Panc1 (cell line): ENCODE measurements at regions not wholly inside any gene's neighbourhood (a gene's known extent, or its start where the extent isn't known, plus 50 kb on each side); places are given as distances from the start of the nearest gene placed in this dataset.

Experiments used
- ATAC-seq: fragments of 200-7000 bp; cut with Tn5 transposase; 2 replicates; pipeline ENCODE4 v1.9.1; 2020; ENCODE audit warnings: mild to moderate bottlenecking, moderate library complexity
- BruUV-seq: library from RNA; stranded (reverse); fragments of 400-500 nt; replicated peaks from 2 replicates; lab custom pipeline; 2021; lab: Mats Ljungman, UMichigan
- CTCF ChIA-PET: fragments of 300-600 bp; sonication (Branson Sonifier 250); formaldehyde crosslinking; loops from one replicate; lab custom pipeline; 2022; ENCODE audit warnings: antibody characterized with exemption; lab: Charles Lee
- POLR2A ChIA-PET: fragments of 300-600 bp; sonication (Branson Sonifier 250); formaldehyde crosslinking; loops from one replicate; lab custom pipeline; 2022; ENCODE audit warnings: antibody characterized with exemption; lab: Charles Lee
- DNase-seq: peaks from one replicate; pipeline ENCODE4 v3.0.0-alpha.2; 2010; ENCODE audit warnings: low read depth, low spot score
- H3K27ac ChIP-seq: 2 replicates; pipeline ENCODE4 v1.5.1; 2011; ENCODE audit warnings: mild to moderate bottlenecking, low read length, inconsistent platforms
- H3K27me3 ChIP-seq: fragments of 200-500 bp; sonication (Bioruptor generic); 2 replicates; pipeline ENCODE4 v1.6.0; 2014; ENCODE audit warnings: low read length, inconsistent platforms; ENCODE audit not compliant: control insufficient read depth, insufficient read depth
- H3K36me3 ChIP-seq: fragments of 200-500 bp; sonication (Bioruptor generic); 2 replicates; pipeline ENCODE4 v1.5.1; 2014; ENCODE audit warnings: inconsistent platforms, mild to moderate bottlenecking, low read length, moderate library complexity; ENCODE audit not compliant: control insufficient read depth, insufficient read depth
- H3K4me1 ChIP-seq: 2 replicates; pipeline ENCODE4 v1.5.1; 2011; ENCODE audit warnings: inconsistent platforms, mild to moderate bottlenecking, low read length, moderate library complexity; ENCODE audit not compliant: control insufficient read depth, insufficient read depth
- H3K4me3 ChIP-seq, 2 experiments: 2 replicates each; pipeline ENCODE4 v1.5.1; 2011 to 2012; ENCODE audit warnings: low read depth in 2 of 2, low read length in 2 of 2, mild to moderate bottlenecking in 2 of 2, inconsistent platforms in 1 of 2, moderate library complexity in 1 of 2
- H3K9me3 ChIP-seq: fragments of 200-500 bp; sonication (Bioruptor generic); 2 replicates; pipeline ENCODE4 v1.5.1; 2014; ENCODE audit warnings: low read depth, mild to moderate bottlenecking, inconsistent platforms, low read length, moderate library complexity; ENCODE audit not compliant: control insufficient read depth, insufficient read depth
- CTCF ChIP-seq: fragments of 450-650 bp; IDR thresholded peaks from 2 replicates; pipeline ENCODE4 v1.5.1; 2017; ENCODE audit warnings: mild to moderate bottlenecking
- POLR2AphosphoS5 ChIP-seq: IDR thresholded peaks from 2 replicates; pipeline ENCODE4 v1.6.1; 2012; ENCODE audit warnings: mild to moderate bottlenecking, low read depth, low read length, moderate library complexity
- REST ChIP-seq, 2 experiments: IDR thresholded peaks; 2 replicates each; pipeline ENCODE4 v1.6.1; 2011 to 2012; ENCODE audit warnings: low read depth in 2 of 2, control low read depth in 1 of 2, low read length in 1 of 2, mild to moderate bottlenecking in 1 of 2, moderate library complexity in 1 of 2; ENCODE audit not compliant: insufficient read depth in 1 of 2
- SIN3A ChIP-seq: IDR thresholded peaks from 2 replicates; pipeline ENCODE4 v1.6.1; 2012; ENCODE audit warnings: low read depth, mild to moderate bottlenecking, low read length, moderate library complexity, borderline replicate concordance; ENCODE audit not compliant: insufficient read depth
- TCF7L2 ChIP-seq: IDR thresholded peaks from 2 replicates; pipeline ENCODE4 v1.6.1; 2011; ENCODE audit warnings: mild to moderate bottlenecking, low read depth, low read length, inconsistent platforms
- in situ Hi-C: cut with HindIII; loops from 2 replicates; pipeline ENCODE4 v1.10.0; 2016; ENCODE audit warnings: low sequenced_read_pairs, low pct_unique_long_range_greater_than_20kb
- intact Hi-C: fragments of 100-400 bp; cut with micrococcal nuclease; formaldehyde crosslinking; loops from one replicate; pipeline ENCODE4 v1.10.0; 2022; ENCODE audit not compliant: unreplicated experiment

DNA sequence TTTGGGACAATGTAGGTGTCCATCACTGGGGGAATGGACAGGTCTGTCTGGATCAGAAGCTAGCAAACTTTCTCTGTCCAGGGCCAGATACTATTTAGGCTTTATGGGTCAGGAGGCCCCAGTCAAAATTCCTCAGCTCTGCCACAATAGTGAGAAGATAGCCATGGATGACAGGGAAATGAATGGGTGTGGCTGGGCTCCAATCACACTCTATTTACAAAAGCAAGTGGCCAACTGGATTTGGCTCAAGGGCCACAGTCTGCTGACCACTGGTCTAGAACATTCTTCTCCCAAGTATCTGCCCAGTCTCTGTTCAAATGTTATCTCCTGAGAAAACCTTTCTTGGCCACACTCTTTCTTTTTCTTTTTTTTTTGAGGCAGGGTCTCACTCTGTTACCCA is 339.9 kb downstream of the SOX9 start:
- intact Hi-C loops = loop anchor here (10.0 kb wide), 1 partner anchor 336 kb away; the partner anchor contains the start of gene SOX9

DNA sequence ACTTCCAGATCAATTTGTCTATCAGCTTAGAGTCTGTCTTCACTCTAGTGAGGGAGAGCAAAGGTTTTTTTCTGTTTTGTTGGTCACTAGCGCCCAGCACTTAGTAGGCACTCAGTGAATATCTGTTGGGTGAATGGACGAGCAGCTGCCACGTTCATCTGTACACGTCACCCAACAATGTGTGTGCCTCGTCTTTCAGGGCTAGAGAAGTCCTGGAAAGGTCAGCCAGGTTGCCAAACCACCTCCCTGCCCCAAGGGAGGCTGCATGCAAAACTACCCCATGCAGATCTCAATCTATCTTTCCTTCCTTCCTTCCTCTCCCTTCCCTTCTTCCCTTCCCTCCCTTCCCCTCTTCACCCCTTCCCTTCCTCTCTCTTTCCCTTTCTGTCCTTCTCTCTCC is 340.9 kb downstream of the SOX9 start:
- DNase-seq (no peak), ATAC-seq (no peak)
- no peak overlapping the region for H3K4me3 ChIP-seq
- no peaks in the 10 kb centered on the region for H3K27me3 ChIP-seq
- in situ Hi-C loops (no loop called here), intact Hi-C loops (loop anchor here (10.0 kb wide), 1 partner anchor 337 kb away; the partner anchor contains the start of gene SOX9)
- no peaks in the 10 kb centered on the region for H3K9me3 ChIP-seq
- peaks cover 97% of the 10 kb centered on the region for H3K4me1 ChIP-seq
- BruUV-seq = no TSS peak
- H3K27ac ChIP-seq = peak overlapping the region; percentile 98
- ChIA-PET CTCF (no interaction called here), POLR2A (interaction anchor here (0.7 kb wide), 1 partner anchor 54 kb away, joined by 10 read pairs; no protein-coding TSS in a partner anchor)
- TF ChIP-seq TCF7L2 = no peak
- no peak for TF ChIP-seq SIN3A
- TF ChIP-seq CTCF = no peak
- no peak for TF ChIP-seq REST (IDR thresholded peaks at IDR 0.05; ENCODE audit: insufficient read depth in 1 of 2, low read depth in 2 of 2, low read length in 1 of 2)
- TF ChIP-seq POLR2AphosphoS5 = no peak
- no peaks in the 10 kb centered on the region for H3K36me3 ChIP-seq

More for the DNA sequence above, 339.9 kb downstream of the SOX9 start:
- BruUV-seq = no TSS peak
- ChIA-PET POLR2A (no interaction called here), CTCF (interaction anchor here (0.7 kb wide), 1 partner anchor 1011 kb away, joined by 6 read pairs; no protein-coding TSS in a partner anchor)
- peaks cover 97% of the 10 kb centered on the region for H3K4me1 ChIP-seq
- H3K9me3 ChIP-seq = no peaks in the 10 kb centered on the region
- H3K27ac ChIP-seq = peak overlapping the region; percentile 98
- no peaks in the 10 kb centered on the region for H3K27me3 ChIP-seq
- H3K36me3 ChIP-seq = no peaks in the 10 kb centered on the region
- no peak overlapping the region for H3K4me3 ChIP-seq
- ATAC-seq (no peak), DNase-seq (no peak)
- in situ Hi-C loops = no loop called here
- TF ChIP-seq POLR2AphosphoS5 (no peak), CTCF (no peak), TCF7L2 (no peak), SIN3A (no peak), REST (IDR thresholded peaks at IDR 0.05; ENCODE audit: insufficient read depth in 1 of 2, low read depth in 2 of 2, low read length in 1 of 2) (no peak)
